ENCODE measurements at regions not wholly inside any gene's neighbourhood (a gene's known extent, or its start where the extent isn't known, plus 50 kb on each side); places are given as distances from the start of the nearest gene placed in this dataset.

GRCh38 chr6:71103130-71103529 lies 146.3 kb upstream of the B3GAT2 start:
- DNase-seq (ENCODE audit: low spot score in 2 of 2) (no peak), ATAC-seq (replicated peaks; ENCODE audit: extremely low read depth, poor library complexity, severe bottlenecking) (no peak)
- Mint-ChIP-seq H3K27me3 (peaks cover 37% of the 10 kb centered on the region), H3K36me3 (ENCODE audit: insufficient read depth) (no peaks in the 10 kb centered on the region), H3K4me1 (no peaks in the 10 kb centered on the region), H3K4me3 (no peak overlapping the region), H3K9me3 (peaks cover 9% of the 10 kb centered on the region), H3K27ac (ENCODE audit: low read depth) (no peak overlapping the region)

GRCh38 chr6:71103641-71104040 lies 146.8 kb upstream of the B3GAT2 start:
- no peak for ATAC-seq (replicated peaks; ENCODE audit: extremely low read depth, poor library complexity, severe bottlenecking)
- Mint-ChIP-seq H3K27me3 (peaks cover 37% of the 10 kb centered on the region), H3K27ac (ENCODE audit: low read depth) (no peak overlapping the region), H3K9me3 (peaks cover 9% of the 10 kb centered on the region), H3K4me1 (no peaks in the 10 kb centered on the region), H3K4me3 (no peak overlapping the region), H3K36me3 (ENCODE audit: insufficient read depth) (no peaks in the 10 kb centered on the region)
- no peak for DNase-seq (ENCODE audit: low spot score in 2 of 2)

- Mint-ChIP-seq H3K9me3 (no peaks in the 10 kb centered on the region), H3K27ac (ENCODE audit: low read depth) (no peak overlapping the region), H3K27me3 (peaks cover 59% of the 10 kb centered on the region), H3K4me1 (no peaks in the 10 kb centered on the region), H3K36me3 (ENCODE audit: insufficient read depth) (no peaks in the 10 kb centered on the region), H3K4me3 (no peak overlapping the region)
- ATAC-seq (replicated peaks; ENCODE audit: extremely low read depth, poor library complexity, severe bottlenecking) (no peak), DNase-seq (ENCODE audit: low spot score in 2 of 2) (no peak)
These were observed 149.4 kb upstream of the B3GAT2 start for GRCh38 chr6:71106276-71106675.

GRCh38 chr6:71107911-71108420 lies 151.1 kb upstream of the B3GAT2 start:
- Mint-ChIP-seq H3K36me3 (ENCODE audit: insufficient read depth) (no peaks in the 10 kb centered on the region), H3K9me3 (no peaks in the 10 kb centered on the region), H3K4me1 (no peaks in the 10 kb centered on the region), H3K27ac (ENCODE audit: low read depth) (no peak overlapping the region), H3K4me3 (no peak overlapping the region), H3K27me3 (peaks cover 59% of the 10 kb centered on the region)
- ATAC-seq (replicated peaks; ENCODE audit: extremely low read depth, poor library complexity, severe bottlenecking) (no peak), DNase-seq (ENCODE audit: low spot score in 2 of 2) (no peak)

- H3K9me3 Mint-ChIP-seq: no peaks in the 10 kb centered on the region
These were observed 157.7 kb upstream of the B3GAT2 start for GRCh38 chr6:71114544-71114943.

GRCh38 chr6:71114986-71115385 lies 158.1 kb upstream of the B3GAT2 start:
- Mint-ChIP-seq H3K4me3 (no peak overlapping the region), H3K9me3 (peaks cover 2% of the 10 kb centered on the region), H3K27me3 (peaks cover 17% of the 10 kb centered on the region), H3K36me3 (ENCODE audit: insufficient read depth) (no peaks in the 10 kb centered on the region), H3K4me1 (no peaks in the 10 kb centered on the region), H3K27ac (ENCODE audit: low read depth) (no peak overlapping the region)
- ATAC-seq (replicated peaks; ENCODE audit: extremely low read depth, poor library complexity, severe bottlenecking) (no peak), DNase-seq (ENCODE audit: low spot score in 2 of 2) (no peak)

More at GRCh38 chr6:71114544-71114943, 157.7 kb upstream of the B3GAT2 start:
- no peak overlapping the region for H3K27ac Mint-ChIP-seq (ENCODE audit: low read depth)
- peaks cover 18% of the 10 kb centered on the region for H3K27me3 Mint-ChIP-seq
- H3K4me3 Mint-ChIP-seq: no peak overlapping the region
- ATAC-seq (replicated peaks; ENCODE audit: extremely low read depth, poor library complexity, severe bottlenecking) (no peak), DNase-seq (ENCODE audit: low spot score in 2 of 2) (no peak)
- no peaks in the 10 kb centered on the region for H3K4me1 Mint-ChIP-seq
- no peaks in the 10 kb centered on the region for H3K36me3 Mint-ChIP-seq (ENCODE audit: insufficient read depth)

- Mint-ChIP-seq H3K9me3 (peaks cover 14% of the 10 kb centered on the region), H3K4me3 (no peak overlapping the region), H3K4me1 (no peaks in the 10 kb centered on the region), H3K27ac (ENCODE audit: low read depth) (no peak overlapping the region), H3K36me3 (ENCODE audit: insufficient read depth) (no peaks in the 10 kb centered on the region), H3K27me3 (peaks cover 9% of the 10 kb centered on the region)
- ATAC-seq (replicated peaks; ENCODE audit: extremely low read depth, poor library complexity, severe bottlenecking) (no peak), DNase-seq (ENCODE audit: low spot score in 2 of 2) (no peak)
These were observed 162.7 kb upstream of the B3GAT2 start for GRCh38 chr6:71119560-71119959.

GRCh38 chr6:71123051-71123450 lies 165.6 kb upstream of the OGFRL1 start:
- no peak overlapping the region for H3K4me3 Mint-ChIP-seq
- H3K27me3 Mint-ChIP-seq: peaks cover 9% of the 10 kb centered on the region
- H3K9me3 Mint-ChIP-seq: peaks cover 20% of the 10 kb centered on the region
- no peak for ATAC-seq (replicated peaks; ENCODE audit: extremely low read depth, poor library complexity, severe bottlenecking)
- H3K27ac Mint-ChIP-seq (ENCODE audit: low read depth): no peak overlapping the region
- DNase-seq (ENCODE audit: low spot score in 2 of 2): no peak
- peaks cover 2% of the 10 kb centered on the region for H3K36me3 Mint-ChIP-seq (ENCODE audit: insufficient read depth)
- no peaks in the 10 kb centered on the region for H3K4me1 Mint-ChIP-seq

GRCh38 chr6:71124340-71124739 lies 164.3 kb upstream of the OGFRL1 start:
- peaks cover 20% of the 10 kb centered on the region for H3K9me3 Mint-ChIP-seq
- H3K4me3 Mint-ChIP-seq: no peak overlapping the region
- peaks cover 2% of the 10 kb centered on the region for H3K36me3 Mint-ChIP-seq (ENCODE audit: insufficient read depth)
- H3K4me1 Mint-ChIP-seq: no peaks in the 10 kb centered on the region
- no peak overlapping the region for H3K27ac Mint-ChIP-seq (ENCODE audit: low read depth)
- DNase-seq (ENCODE audit: low spot score in 2 of 2) (no peak), ATAC-seq (replicated peaks; ENCODE audit: extremely low read depth, poor library complexity, severe bottlenecking) (no peak)
- H3K27me3 Mint-ChIP-seq: peaks cover 9% of the 10 kb centered on the region

- DNase-seq (ENCODE audit: low spot score in 2 of 2) (no peak), ATAC-seq (replicated peaks; ENCODE audit: extremely low read depth, poor library complexity, severe bottlenecking) (no peak)
- H3K27me3 Mint-ChIP-seq: peaks cover 9% of the 10 kb centered on the region
- peaks cover 2% of the 10 kb centered on the region for H3K36me3 Mint-ChIP-seq (ENCODE audit: insufficient read depth)
- H3K27ac Mint-ChIP-seq (ENCODE audit: low read depth): no peak overlapping the region
- H3K9me3 Mint-ChIP-seq: peaks cover 16% of the 10 kb centered on the region
- H3K4me1 Mint-ChIP-seq: no peaks in the 10 kb centered on the region
- H3K4me3 Mint-ChIP-seq: no peak overlapping the region
These were observed 163.4 kb upstream of the OGFRL1 start for GRCh38 chr6:71125216-71125615.

- H3K27me3 Mint-ChIP-seq: peaks cover 9% of the 10 kb centered on the region
- no peak overlapping the region for H3K27ac Mint-ChIP-seq (ENCODE audit: low read depth)
- H3K36me3 Mint-ChIP-seq (ENCODE audit: insufficient read depth): peaks cover 2% of the 10 kb centered on the region
- no peak overlapping the region for H3K4me3 Mint-ChIP-seq
- ATAC-seq (replicated peaks; ENCODE audit: extremely low read depth, poor library complexity, severe bottlenecking) (no peak), DNase-seq (ENCODE audit: low spot score in 2 of 2) (no peak)
- no peaks in the 10 kb centered on the region for H3K4me1 Mint-ChIP-seq
- H3K9me3 Mint-ChIP-seq: peaks cover 6% of the 10 kb centered on the region
These were observed 162.1 kb upstream of the OGFRL1 start for GRCh38 chr6:71126506-71126905.

GRCh38 chr6:71127374-71127773 lies 161.2 kb upstream of the OGFRL1 start:
- H3K27me3 Mint-ChIP-seq: peaks cover 9% of the 10 kb centered on the region
- peaks cover 2% of the 10 kb centered on the region for H3K36me3 Mint-ChIP-seq (ENCODE audit: insufficient read depth)
- H3K4me3 Mint-ChIP-seq: no peak overlapping the region
- peaks cover 6% of the 10 kb centered on the region for H3K9me3 Mint-ChIP-seq
- H3K4me1 Mint-ChIP-seq: no peaks in the 10 kb centered on the region
- no peak for ATAC-seq (replicated peaks; ENCODE audit: extremely low read depth, poor library complexity, severe bottlenecking)
- DNase-seq (ENCODE audit: low spot score in 2 of 2): no peak
- no peak overlapping the region for H3K27ac Mint-ChIP-seq (ENCODE audit: low read depth)

- Mint-ChIP-seq H3K27me3 (peaks cover 19% of the 10 kb centered on the region), H3K4me3 (no peak overlapping the region), H3K27ac (ENCODE audit: low read depth) (no peak overlapping the region), H3K9me3 (peaks cover 6% of the 10 kb centered on the region), H3K36me3 (ENCODE audit: insufficient read depth) (peaks cover 2% of the 10 kb centered on the region), H3K4me1 (no peaks in the 10 kb centered on the region)
- ATAC-seq (replicated peaks; ENCODE audit: extremely low read depth, poor library complexity, severe bottlenecking) (no peak), DNase-seq (ENCODE audit: low spot score in 2 of 2) (no peak)
These were observed 158.3 kb upstream of the OGFRL1 start for GRCh38 chr6:71130277-71130676.
